ENCODE measurements at regions not wholly inside any gene's neighbourhood (a gene's known extent, or its start where the extent isn't known, plus 50 kb on each side); places are given as distances from the start of the nearest gene placed in this dataset.

GRCh38 chr4:80129785-80130184 lies 56.8 kb upstream of the ANTXR2 start:
- no peak overlapping the region for H3K4me3 ChIP-seq (ENCODE audit: extremely low read depth in 1 of 4, insufficient read depth in 2 of 4, low read depth in 3 of 4, low read length in 4 of 4)

More at GRCh38 chr4:80129785-80130184, 56.8 kb upstream of the ANTXR2 start:
- Histone ChIP-seq H3K4ac (replicated peaks; ENCODE audit: insufficient read length, low read depth, low read length) (no peak overlapping the region), H3K9ac (replicated peaks in 1 of 4; ENCODE audit: extremely low read depth in 1 of 4, low read depth in 3 of 4, low read length in 3 of 4) (no peak overlapping the region), H2BK15ac (ENCODE audit: low read length) (no peak overlapping the region), H2AFZ (ENCODE audit: low read length) (no peak overlapping the region), H3K79me1 (ENCODE audit: low read depth, low read length) (no peaks in the 10 kb centered on the region), H4K8ac (ENCODE audit: extremely low read depth, insufficient read depth, low read length) (no peak overlapping the region), H2BK20ac (ENCODE audit: low read length) (no peak overlapping the region), H3K4me2 (ENCODE audit: insufficient read depth in 1 of 2, low read depth in 2 of 2, low read length in 2 of 2) (no peak overlapping the region), H3K23ac (ENCODE audit: insufficient read length) (no peak overlapping the region), H3K14ac (ENCODE audit: insufficient read length) (no peak overlapping the region), H3K27me3 (replicated peaks in 1 of 4; ENCODE audit: control insufficient read depth in 3 of 4, extremely low read depth in 1 of 4, insufficient read depth in 3 of 4, low read length in 3 of 4) (no peaks in the 10 kb centered on the region), H3K27ac (ENCODE audit: low read depth, low read length) (no peak overlapping the region), H3K18ac (ENCODE audit: extremely low read depth, low read length) (no peak overlapping the region), H3K56ac (replicated peaks; ENCODE audit: insufficient read length, low read depth, low read length) (no peak overlapping the region), H2AK5ac (ENCODE audit: low read depth, low read length) (no peak overlapping the region), H3K23me2 (ENCODE audit: low read depth, low read length) (no peaks in the 10 kb centered on the region), H3K79me2 (ENCODE audit: control insufficient read depth in 1 of 2, insufficient read depth in 2 of 2, low read length in 2 of 2) (no peaks in the 10 kb centered on the region), H3K9me3 (ENCODE audit: insufficient read depth in 2 of 2, low read depth in 1 of 2, low read length in 1 of 2) (no peaks in the 10 kb centered on the region), H4K20me1 (replicated peaks in 1 of 2; ENCODE audit: control insufficient read depth in 1 of 2, insufficient read depth in 2 of 2, low read length in 2 of 2) (no peaks in the 10 kb centered on the region), H4K5ac (ENCODE audit: insufficient read length, low read depth, low read length) (no peak overlapping the region), H3K4me1 (replicated peaks in 1 of 4; ENCODE audit: control insufficient read depth in 3 of 4, insufficient read depth in 4 of 4, low read length in 3 of 4) (no peaks in the 10 kb centered on the region), H2BK120ac (replicated peaks; ENCODE audit: low read depth, low read length) (no peak overlapping the region), H3K36me3 (ENCODE audit: control insufficient read depth in 2 of 4, insufficient read depth in 4 of 4, low read length in 3 of 4) (no peaks in the 10 kb centered on the region), H4K91ac (replicated peaks; ENCODE audit: insufficient read length, low read length) (no peak overlapping the region), H2BK12ac (ENCODE audit: low read depth, low read length) (no peak overlapping the region; the same call in 1 of the 2 replicates), H2BK5ac (ENCODE audit: low read depth, low read length) (no peak overlapping the region)
- ChIA-PET POLR2A (ENCODE audit: partially characterized antibody) (no interaction called here), CTCF (ENCODE audit: partially characterized antibody) (no interaction called here)
- DNase-seq (ENCODE audit: low read depth in 1 of 2, low spot score in 2 of 2) (no peak), FAIRE-seq (no peak)
- TF ChIP-seq EGR1 (IDR thresholded peaks at IDR 0.05; ENCODE audit: borderline replicate concordance, low read depth, low read length) (no peak), CTBP2 (IDR thresholded peaks at IDR 0.05; ENCODE audit: borderline replicate concordance, insufficient read depth, insufficient read length, low read length) (no peak), CTCF (IDR thresholded peaks at IDR 0.05; ENCODE audit: control extremely low read depth in 1 of 3, insufficient read depth in 1 of 3, low read depth in 1 of 3, low read length in 3 of 3) (no peak)
